GM21576 (cell line): ENCODE measurements at regions not wholly inside any gene's neighbourhood (a gene's known extent, or its start where the extent isn't known, plus 50 kb on each side); places are given as distances from the start of the nearest gene placed in this dataset.
A peak's percentile ranks its signal among the peaks of the same experiment; 100 is the strongest.
"Not testable (repeated sequence)": the region's sequence is repeated elsewhere in the genome, so short reads cannot be mapped to it uniquely, and the experiment has no call there.

Source experiments
- ATAC-seq: cut with Tn5 transposase; IDR thresholded peaks from one replicate; pipeline ENCODE4 v1.9.1; 2021; ENCODE audit warnings: mild to moderate bottlenecking, moderate library complexity; ENCODE audit not compliant: unreplicated experiment

GRCh38 chr3:87621667-87622066 is 345.3 kb upstream of the POU1F1 start:
- ATAC-seq: peak; percentile 67

- no peak for ATAC-seq
Measured at GRCh38 chr3:87615506-87615905, 339.1 kb upstream of the POU1F1 start.

- no peak for ATAC-seq
Measured at GRCh38 chr3:87614998-87615397, 338.6 kb upstream of the POU1F1 start.

- no peak for ATAC-seq
Measured at GRCh38 chr3:87607234-87607633, 330.9 kb upstream of the POU1F1 start.

DNA sequence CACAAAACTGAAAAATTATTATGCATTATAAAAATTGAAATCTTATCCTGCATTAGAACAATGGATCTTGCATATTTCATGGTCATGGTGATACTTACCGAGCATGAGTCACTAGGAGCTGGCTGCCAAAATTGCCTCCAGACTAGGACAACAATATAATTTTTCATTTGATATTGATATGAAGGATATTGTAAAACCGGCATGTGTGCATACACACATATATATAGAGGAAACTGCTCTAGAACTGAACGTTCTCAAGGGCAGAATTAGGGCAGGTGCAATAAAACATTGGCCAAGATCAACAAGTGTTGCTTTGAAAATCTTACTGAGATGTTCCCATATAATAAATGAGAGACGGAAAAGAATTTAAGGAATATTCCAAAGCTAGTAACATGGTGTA is 319.4 kb upstream of the POU1F1 start:
- no peak for ATAC-seq

GRCh38 chr3:87581240-87581639 is 304.9 kb upstream of the POU1F1 start:
- ATAC-seq: no peak

DNA sequence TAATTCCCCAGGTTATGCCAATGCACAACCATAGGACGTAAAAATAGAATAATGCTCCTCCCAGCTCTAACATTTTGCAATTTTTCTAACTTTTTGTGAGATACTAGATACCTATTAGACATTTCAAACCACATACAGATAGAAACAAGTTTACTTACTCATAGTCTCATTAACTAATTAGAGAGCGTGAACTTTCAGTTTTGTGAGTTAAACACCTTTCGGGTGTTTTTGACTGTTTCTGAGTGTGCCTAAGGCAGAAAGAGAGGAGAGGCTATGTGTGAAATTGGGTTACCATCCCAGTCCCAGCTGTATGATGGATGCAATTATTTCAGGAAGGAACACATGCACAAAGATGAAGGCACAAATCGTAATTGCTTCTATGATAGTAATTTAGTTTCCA is 300.4 kb upstream of the POU1F1 start:
- no peak for ATAC-seq

DNA sequence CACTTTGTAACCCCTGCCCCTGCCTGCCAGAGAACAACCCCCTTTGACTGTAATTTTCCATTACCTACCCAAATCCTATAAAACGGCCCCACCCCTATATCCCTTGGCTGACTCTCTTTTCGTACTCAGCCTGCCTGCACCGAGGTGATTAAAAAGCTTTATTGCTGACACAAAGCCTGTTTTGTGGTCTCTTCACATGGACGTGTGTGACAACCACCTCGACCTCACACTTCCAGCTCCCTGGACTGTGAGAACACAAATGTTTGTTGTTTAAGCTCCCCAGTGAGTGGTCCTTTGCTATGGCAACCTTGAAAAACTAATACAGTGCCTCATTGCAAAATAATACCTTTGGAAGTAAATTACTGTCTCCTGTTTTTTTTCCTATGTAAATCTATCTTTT is 299.2 kb upstream of the POU1F1 start:
- no peak for ATAC-seq

DNA sequence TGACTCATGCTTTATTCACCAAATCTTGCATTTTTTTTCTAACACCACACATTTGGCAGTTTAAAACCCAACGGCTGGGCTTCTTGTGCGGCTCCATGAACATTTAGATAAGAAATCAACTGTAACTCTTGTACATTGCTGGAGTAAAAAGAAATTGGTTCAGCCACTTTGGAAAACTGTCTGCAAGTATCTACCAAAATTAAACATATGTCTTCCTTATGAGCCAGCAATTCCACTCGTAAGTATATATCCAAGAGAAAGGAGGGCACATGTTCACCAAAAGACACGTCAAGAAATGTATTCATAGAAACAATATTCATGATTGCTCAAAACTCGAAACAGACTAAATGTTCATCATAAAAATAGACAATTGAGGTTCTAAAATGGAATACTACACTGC is 291.9 kb upstream of the POU1F1 start:
- ATAC-seq: no peak

- no peak for ATAC-seq
Measured at GRCh38 chr3:87564438-87564837, 288.1 kb upstream of the POU1F1 start.

DNA sequence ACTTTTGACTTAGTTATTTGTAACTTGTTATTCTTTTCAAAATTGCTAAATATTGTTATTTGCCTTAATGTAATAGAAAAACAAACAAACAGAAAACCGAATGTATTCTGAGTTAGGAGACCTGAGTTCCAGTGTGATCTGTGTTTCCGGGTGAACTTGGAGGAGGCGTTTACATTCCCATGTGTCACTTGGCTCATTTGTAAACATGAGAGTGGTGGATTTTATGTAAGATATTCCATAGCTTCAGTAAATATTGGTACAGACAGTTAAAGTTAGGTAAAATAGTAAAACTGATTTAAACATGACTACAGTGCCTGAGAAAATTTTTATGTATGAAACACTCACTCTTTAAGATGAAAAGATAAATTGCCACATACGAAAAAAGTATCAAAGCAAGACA is 287.3 kb upstream of the POU1F1 start:
- ATAC-seq: no peak

DNA sequence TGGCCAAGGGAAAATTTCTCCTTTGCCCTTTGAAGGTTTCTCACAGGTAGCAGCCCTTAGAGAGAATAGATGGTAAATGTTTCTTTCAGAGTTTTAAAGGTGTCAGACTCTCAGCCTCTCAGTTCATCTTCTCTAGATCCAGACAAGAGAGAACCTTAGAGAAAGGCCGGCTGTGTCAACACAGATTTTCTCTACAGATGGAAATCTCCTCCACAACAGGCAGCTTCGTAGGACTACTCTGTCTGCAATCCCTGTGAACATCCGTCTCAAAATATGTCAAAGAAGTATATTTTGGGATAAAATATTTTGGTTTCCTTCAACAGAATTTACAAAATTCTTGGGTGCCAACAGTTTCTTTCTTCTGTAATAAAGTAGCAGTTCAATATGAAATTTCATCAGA is 282.1 kb upstream of the POU1F1 start:
- no peak for ATAC-seq

GRCh38 chr3:87555290-87555689 is 278.9 kb upstream of the POU1F1 start:
- ATAC-seq: no peak

DNA sequence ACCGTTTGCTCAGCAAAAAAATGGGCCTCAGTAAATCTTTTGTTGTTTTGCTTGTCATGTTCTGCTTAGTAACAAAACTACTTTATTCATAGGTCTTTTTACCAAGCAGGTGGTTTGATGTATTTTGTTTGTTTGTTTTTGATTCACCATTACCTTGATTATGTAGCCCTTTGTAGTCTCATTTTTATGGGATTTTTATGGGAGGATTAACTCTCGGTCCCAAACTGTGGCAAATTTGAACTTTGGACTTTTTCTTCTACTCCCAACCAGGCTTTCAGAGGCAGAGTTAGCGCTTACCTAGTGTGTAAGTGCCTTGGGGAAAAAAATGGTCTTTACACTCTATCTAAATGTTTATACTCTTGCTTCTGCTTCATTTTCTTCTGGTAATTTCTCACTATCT is 276.7 kb upstream of the POU1F1 start:
- ATAC-seq: no peak

DNA sequence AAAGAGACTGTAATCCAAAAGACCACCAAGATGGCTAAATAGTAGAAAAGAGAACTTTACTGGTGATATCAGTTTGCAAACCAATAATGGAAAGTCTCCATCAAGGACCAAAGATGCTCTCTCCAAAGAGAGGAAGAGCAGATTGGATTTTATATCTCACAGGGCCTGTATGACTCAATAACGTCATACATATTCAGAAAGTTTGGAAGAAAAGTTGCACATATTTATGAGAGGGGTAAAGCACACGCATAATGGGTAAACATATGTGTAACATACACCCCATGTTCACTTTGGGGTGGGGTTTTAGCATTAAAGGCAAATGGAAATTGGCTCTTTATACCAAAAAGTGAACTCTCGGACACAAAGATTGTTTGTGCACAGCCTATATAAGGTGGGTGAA is 274.5 kb upstream of the POU1F1 start:
- no peak for ATAC-seq

- no peak for ATAC-seq
Measured at GRCh38 chr3:87549208-87549607, 272.8 kb upstream of the POU1F1 start.

GRCh38 chr3:87548271-87548670 is 271.9 kb upstream of the POU1F1 start:
- ATAC-seq: no peak

- ATAC-seq: no peak
Measured at GRCh38 chr3:87546216-87546615, 269.8 kb upstream of the POU1F1 start.

DNA sequence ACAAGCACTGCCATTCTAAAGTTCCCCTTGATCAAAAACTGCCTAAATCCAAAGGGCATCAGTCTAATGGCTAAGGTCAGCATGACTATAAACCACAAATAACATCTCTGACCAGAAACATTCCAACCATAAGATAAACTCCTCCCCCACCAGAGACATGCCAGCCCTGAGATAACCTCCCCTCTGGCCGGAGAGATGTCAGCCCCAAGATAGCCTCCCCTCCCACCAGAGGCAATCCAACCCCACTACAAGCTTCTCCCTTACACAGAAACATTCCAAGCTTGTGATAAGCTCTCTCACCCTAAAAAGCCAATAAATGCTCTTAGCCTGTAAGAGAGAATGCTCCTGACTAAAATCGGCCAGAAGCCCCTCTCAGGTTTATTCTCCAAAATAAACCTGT is 267.0 kb upstream of the POU1F1 start:
- not testable (repeated sequence) for ATAC-seq

GRCh38 chr3:87541723-87542122 is 265.3 kb upstream of the POU1F1 start:
- ATAC-seq: no peak

DNA sequence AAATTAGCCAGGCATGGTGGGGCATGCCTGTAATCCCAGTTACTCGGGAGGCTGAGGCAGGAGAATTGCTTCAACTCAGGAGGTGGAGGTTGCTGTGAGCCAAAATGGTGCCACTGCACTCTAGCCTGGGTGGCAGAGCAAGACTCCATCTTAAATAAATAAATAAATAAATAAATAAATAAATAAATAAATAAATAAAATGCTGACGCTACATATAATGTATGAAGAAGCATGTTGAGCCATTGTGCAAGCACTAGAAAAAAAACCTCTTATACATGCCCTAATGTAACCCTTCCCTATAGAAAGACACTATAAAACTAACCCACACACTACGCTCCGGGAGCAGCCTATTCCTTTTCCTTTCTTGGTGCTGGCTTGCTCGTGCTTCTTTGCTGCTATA is 262.3 kb upstream of the POU1F1 start:
- ATAC-seq: not testable (repeated sequence)

DNA sequence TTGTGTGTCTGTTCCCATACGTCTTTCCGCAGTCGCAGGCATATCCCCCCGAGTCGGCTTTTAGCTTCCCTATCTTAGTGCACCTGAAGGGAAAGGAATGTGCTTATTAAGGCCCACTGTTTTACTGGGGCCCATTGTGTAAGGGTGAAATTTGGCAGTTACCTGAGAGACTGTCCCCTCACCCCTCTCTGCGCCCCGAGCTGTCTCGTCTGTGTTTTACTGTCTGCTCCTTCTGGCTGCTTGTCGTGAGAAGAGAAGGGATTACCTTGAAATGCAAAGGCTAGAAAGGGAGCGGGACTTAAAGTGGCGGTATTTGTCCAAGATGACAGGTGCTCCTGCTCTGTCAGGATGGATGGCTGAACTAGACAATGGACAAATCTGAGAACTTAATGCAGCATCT is 233.0 kb upstream of the POU1F1 start:
- no peak for ATAC-seq

GRCh38 chr3:87508921-87509320 is 232.5 kb upstream of the POU1F1 start:
- ATAC-seq: no peak

DNA sequence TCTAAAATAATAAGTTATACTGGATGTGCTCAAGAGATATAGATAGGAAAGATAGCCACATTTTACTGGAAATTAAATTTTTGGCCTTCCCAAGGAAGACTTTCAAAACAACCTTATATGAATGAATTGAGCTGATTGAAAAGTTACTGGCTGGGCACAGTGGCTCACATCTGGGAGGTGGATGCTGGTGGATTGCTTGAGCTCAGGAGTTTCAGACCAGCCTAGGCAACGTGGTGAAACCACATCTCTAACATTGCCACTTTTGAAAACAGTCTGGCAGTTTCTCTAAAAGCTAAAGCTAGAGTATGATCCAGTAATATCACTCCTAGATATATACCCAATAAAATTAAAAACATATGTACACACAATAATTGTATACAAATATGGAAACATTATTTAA is 231.4 kb upstream of the POU1F1 start:
- no peak for ATAC-seq
